HL-60 (cell line): ENCODE measurements at regions not wholly inside any gene's neighbourhood (a gene's known extent, or its start where the extent isn't known, plus 50 kb on each side); places are given as distances from the start of the nearest gene placed in this dataset.

Source experiments
- GABPA ChIP-seq: IDR thresholded peaks from 2 replicates; pipeline ENCODE4 v1.6.1; 2012; ENCODE audit warnings: low read depth
- POLR2AphosphoS5 ChIP-seq: IDR thresholded peaks from 2 replicates; pipeline ENCODE4 v1.6.1; 2012; ENCODE audit warnings: low read depth
- SPI1 ChIP-seq: IDR thresholded peaks from 2 replicates; pipeline ENCODE4 v1.6.1; 2012; ENCODE audit warnings: low read depth, mild to moderate bottlenecking, borderline replicate concordance
- TF ChIP-seq, protein P1 (sequence below): IDR thresholded peaks from 2 replicates; pipeline ENCODE4 v1.6.1; 2012; ENCODE audit warnings: low read depth; ENCODE audit not compliant: insufficient replicate concordance
- TF ChIP-seq, protein P2 (sequence below): IDR thresholded peaks from one replicate; pipeline ENCODE4 v1.5.1; 2011; ENCODE audit warnings: low read length, control low read depth, inconsistent platforms; ENCODE audit not compliant: insufficient read depth

DNA sequence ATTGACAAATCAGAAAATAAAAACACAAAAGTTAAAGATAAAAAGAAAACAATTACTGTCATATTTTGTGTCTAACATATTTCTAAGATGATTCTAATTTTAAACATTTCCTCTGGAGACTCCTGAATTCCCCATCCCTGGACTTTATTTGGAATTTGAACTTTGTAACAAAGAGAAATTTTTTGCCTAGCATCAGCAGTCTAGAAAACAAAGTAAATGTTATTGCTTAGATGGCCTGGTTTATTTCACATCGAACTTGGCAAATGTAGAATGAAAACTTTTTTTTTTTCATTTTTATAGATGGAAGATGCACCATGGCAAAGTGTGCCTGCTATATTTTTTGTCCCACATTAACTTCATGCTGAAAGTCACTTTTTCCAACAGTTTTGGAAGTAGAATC is 159.1 kb downstream of the TBX18 start:
- TF ChIP-seq, protein P1, sequence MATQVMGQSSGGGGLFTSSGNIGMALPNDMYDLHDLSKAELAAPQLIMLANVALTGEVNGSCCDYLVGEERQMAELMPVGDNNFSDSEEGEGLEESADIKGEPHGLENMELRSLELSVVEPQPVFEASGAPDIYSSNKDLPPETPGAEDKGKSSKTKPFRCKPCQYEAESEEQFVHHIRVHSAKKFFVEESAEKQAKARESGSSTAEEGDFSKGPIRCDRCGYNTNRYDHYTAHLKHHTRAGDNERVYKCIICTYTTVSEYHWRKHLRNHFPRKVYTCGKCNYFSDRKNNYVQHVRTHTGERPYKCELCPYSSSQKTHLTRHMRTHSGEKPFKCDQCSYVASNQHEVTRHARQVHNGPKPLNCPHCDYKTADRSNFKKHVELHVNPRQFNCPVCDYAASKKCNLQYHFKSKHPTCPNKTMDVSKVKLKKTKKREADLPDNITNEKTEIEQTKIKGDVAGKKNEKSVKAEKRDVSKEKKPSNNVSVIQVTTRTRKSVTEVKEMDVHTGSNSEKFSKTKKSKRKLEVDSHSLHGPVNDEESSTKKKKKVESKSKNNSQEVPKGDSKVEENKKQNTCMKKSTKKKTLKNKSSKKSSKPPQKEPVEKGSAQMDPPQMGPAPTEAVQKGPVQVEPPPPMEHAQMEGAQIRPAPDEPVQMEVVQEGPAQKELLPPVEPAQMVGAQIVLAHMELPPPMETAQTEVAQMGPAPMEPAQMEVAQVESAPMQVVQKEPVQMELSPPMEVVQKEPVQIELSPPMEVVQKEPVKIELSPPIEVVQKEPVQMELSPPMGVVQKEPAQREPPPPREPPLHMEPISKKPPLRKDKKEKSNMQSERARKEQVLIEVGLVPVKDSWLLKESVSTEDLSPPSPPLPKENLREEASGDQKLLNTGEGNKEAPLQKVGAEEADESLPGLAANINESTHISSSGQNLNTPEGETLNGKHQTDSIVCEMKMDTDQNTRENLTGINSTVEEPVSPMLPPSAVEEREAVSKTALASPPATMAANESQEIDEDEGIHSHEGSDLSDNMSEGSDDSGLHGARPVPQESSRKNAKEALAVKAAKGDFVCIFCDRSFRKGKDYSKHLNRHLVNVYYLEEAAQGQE = no peak
- TF ChIP-seq, protein P2, sequence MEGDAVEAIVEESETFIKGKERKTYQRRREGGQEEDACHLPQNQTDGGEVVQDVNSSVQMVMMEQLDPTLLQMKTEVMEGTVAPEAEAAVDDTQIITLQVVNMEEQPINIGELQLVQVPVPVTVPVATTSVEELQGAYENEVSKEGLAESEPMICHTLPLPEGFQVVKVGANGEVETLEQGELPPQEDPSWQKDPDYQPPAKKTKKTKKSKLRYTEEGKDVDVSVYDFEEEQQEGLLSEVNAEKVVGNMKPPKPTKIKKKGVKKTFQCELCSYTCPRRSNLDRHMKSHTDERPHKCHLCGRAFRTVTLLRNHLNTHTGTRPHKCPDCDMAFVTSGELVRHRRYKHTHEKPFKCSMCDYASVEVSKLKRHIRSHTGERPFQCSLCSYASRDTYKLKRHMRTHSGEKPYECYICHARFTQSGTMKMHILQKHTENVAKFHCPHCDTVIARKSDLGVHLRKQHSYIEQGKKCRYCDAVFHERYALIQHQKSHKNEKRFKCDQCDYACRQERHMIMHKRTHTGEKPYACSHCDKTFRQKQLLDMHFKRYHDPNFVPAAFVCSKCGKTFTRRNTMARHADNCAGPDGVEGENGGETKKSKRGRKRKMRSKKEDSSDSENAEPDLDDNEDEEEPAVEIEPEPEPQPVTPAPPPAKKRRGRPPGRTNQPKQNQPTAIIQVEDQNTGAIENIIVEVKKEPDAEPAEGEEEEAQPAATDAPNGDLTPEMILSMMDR = no peak
- TF ChIP-seq POLR2AphosphoS5 (no peak), GABPA (no peak), SPI1 (no peak)
